C1 segment of cervical spinal cord (tissue), 14 donors: ENCODE measurements at regions not wholly inside any gene's neighbourhood (a gene's known extent, or its start where the extent isn't known, plus 50 kb on each side); places are given as distances from the start of the nearest gene placed in this dataset.
A peak's percentile ranks its signal among the peaks of the same experiment; 100 is the strongest.
"Not testable (repeated sequence)": the region's sequence is repeated elsewhere in the genome, so short reads cannot be mapped to it uniquely, and the experiment has no call there.

Source experiments
- DNase-seq, 14 donors: peaks; one replicate each; lab custom pipeline; 2025; lab: John Stamatoyannopoulos, UW

GRCh38 chrX:110965409-110966090 is 130.4 kb upstream of the PAK3 start:
- no peak for DNase-seq

DNA sequence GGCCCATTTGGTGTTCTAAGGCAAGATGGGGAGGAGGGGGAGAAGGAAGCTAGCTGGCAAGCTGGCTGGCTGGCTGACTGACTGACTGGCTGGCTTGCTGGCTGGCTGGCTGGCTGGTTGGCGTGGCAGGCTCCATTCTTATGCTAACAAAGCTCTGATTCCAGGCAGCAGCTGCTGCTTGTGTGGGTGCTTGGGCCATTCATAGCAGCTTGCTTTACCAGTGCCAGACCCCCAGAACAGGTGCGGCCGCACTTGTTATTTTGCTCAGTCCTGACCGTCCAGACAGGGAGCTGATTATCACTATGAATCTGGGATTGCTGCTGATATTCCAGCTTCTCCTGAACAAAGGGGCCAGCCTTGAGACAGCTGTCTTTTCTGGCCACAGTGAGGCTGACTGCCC is 131.2 kb upstream of the PAK3 start:
- peak in 5 of 14 donors; percentile 1 to 23 (median 3) for DNase-seq

DNA sequence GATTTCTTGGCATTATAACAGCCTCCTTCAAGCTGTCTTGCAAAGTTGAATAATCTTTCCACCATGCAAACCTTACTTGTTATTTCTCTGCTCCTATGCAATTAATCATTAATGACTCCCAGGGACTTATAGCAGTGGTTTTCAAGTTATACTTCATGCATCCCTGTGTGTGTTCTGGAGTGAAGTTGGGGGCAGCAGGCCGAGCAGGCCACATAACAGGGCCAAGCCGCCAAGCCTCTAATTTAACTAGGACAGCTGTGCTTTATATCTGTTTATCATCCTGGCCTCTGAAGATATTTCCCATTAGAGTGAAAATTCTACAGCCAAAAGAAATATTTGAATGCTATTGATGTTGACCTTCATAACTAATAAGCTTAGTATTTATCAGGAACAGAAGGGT is 133.5 kb upstream of the PAK3 start:
- no peak for DNase-seq

GRCh38 chrX:110955706-110956105 is 140.3 kb upstream of the PAK3 start:
- no peak for DNase-seq

GRCh38 chrX:110954428-110955100 is 141.4 kb upstream of the PAK3 start:
- DNase-seq, result no peak

GRCh38 chrX:110951472-110952269 is 144.3 kb upstream of the PAK3 start:
- DNase-seq, result no peak

GRCh38 chrX:110944751-110945675 is 149.4 kb upstream of the CHRDL1 start:
- peak in 1 of 14 donors; percentile 20 for DNase-seq

DNA sequence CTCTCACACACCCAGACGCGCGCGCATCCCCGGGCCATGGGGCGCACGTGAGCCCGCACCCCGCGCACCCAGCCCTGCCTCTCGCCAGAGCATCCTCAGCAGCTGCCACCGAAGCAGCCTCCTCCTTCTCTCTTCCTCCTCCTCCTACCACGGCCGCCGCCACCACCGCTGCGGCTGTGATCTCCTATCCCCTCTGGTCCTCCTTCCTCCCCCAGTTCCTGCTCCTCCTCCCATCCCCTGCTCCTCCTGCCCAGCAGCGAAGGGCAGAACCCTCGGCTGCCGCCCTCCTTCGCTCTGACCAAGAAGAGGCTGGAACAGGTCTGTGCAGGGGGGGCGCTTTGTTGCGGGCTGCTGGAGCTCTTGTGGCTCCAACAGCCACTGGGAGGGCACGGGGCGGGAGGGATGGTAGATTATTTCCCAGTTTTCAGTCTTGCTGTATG is 148.7 kb upstream of the CHRDL1 start:
- peak in 2 of 14 donors; percentile 1 to 20 for DNase-seq

GRCh38 chrX:110941906-110942305 is 146.3 kb upstream of the CHRDL1 start:
- no peak for DNase-seq

GRCh38 chrX:110938977-110939732 is 143.5 kb upstream of the CHRDL1 start:
- DNase-seq, result no peak

- DNase-seq, result no peak
Measured at GRCh38 chrX:110924871-110925270, 129.3 kb upstream of the CHRDL1 start.

DNA sequence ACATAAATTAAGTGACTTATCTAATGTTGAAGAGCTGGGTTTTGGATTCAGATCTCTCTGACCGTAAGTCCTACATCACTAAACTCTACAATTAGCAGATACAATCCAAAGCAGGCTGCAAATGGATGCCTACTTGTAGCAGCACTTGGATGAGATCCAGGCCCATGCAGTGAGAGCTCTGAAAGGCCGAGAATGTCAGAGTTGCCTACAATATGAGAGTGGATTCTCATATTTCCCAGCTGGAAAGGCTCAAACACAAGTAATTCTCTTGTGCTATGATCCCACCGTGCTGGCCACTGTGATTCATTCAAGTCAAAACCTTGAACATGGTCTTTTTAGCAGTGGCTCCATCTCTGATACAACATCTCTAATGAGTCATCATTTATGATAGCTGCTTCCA is 125.4 kb upstream of the CHRDL1 start:
- DNase-seq, result no peak

GRCh38 chrX:110915570-110915969 is 120.0 kb upstream of the CHRDL1 start:
- DNase-seq, result no peak

- no peak for DNase-seq
Measured at GRCh38 chrX:110915111-110915510, 119.5 kb upstream of the CHRDL1 start.

GRCh38 chrX:110914281-110914680 is 118.7 kb upstream of the CHRDL1 start:
- no peak for DNase-seq

- DNase-seq, result not testable (repeated sequence)
Measured at GRCh38 chrX:110904747-110905146, 109.1 kb upstream of the CHRDL1 start.

DNA sequence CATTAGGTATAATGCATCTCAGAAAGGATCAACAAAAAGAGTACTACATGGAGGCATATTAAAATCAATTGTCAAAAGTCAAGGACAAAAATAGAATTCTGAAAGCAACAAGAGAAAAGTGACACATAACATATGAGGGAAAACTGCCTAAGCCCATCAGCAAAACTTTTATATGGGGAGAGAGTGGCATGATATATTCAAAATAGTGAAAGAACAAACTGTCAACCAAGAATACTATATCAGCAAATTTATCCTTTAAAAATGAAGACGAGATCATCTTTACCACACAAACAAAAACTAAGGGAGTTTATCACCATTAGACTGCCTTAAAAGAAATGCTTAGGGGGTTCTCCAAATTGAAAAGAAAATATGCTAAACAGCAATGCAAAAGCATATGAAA is 86.4 kb upstream of the CHRDL1 start:
- DNase-seq, result no peak

DNA sequence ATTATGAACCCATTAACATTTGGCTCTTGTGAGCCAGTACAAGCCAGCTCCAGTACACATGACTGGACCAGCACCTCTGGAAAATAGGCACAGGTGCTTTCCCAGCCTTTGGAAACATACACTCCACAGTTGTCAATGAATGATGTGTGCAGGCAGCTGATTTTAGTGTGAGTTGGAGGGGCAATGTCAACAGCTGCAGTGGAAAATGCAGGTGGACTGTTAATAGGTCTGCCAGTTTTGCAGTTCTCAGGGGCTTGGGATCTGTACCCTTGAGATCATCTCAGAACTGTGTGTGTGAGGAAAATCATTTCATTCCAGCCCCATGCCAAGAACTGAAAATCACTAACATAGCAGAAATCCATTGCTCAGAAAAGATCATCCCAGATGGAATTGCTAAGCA is 81.7 kb upstream of the CHRDL1 start:
- DNase-seq, result no peak

GRCh38 chrX:110871839-110872238 is 76.2 kb upstream of the CHRDL1 start:
- DNase-seq, result no peak

DNA sequence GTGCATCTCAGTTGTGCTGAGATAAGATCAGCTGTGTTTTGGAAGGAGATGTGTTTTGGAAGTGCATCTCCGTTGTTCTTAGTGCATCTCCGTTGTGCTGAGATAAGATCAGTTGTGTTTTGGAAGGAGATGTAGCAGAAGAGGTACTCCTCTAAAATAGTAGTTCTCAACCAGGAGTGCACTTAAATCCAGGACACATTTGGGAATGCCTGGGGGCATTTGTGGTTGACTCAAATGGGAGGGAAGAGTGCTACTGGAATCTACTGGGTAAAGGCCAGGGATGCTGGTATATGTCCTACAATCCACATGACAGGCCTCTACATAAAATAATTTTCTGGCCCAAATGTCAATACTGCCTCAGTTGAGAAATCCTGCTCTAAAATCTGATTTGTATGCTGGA is 70.8 kb upstream of the CHRDL1 start:
- no peak for DNase-seq

- no peak for DNase-seq
Measured at GRCh38 chrX:110863883-110864282, 68.3 kb upstream of the CHRDL1 start.
